HG03175 (cell line): ENCODE measurements at regions not wholly inside any gene's neighbourhood (a gene's known extent, or its start where the extent isn't known, plus 50 kb on each side); places are given as distances from the start of the nearest gene placed in this dataset.

Experiments
- ATAC-seq: cut with Tn5 transposase; IDR thresholded peaks from one replicate; pipeline ENCODE4 v1.9.1; 2021; ENCODE audit warnings: mild to moderate bottlenecking, moderate library complexity; ENCODE audit not compliant: unreplicated experiment

GRCh38 chr18:79608999-79609461 is 70.6 kb upstream of the CTDP1 start:
- ATAC-seq = no peak

DNA sequence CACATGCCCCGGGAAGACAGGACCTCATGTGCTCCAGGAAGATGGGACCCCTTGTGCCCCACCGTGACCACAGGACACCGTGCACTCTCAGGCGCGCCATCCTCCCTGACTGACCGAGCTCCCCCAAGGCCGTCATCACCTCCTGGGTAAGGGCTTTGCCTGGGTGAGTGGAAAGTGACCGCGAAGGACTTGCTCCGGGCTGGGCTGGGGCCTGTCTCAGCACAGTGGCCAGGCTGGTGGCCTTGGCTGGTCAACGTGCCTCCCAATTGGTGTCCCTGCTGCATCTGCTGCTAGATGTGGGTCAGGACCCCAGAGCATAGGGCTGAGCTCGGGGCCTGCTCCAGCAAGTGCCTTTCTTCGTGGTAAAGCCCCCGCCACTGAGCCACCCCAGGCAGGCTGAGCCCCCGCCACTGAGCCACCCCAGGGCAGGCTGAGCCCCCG is 69.7 kb upstream of the CTDP1 start:
- ATAC-seq = no peak

- no peak for ATAC-seq
Observed at GRCh38 chr18:79610461-79611039, 69.1 kb upstream of the CTDP1 start.

DNA sequence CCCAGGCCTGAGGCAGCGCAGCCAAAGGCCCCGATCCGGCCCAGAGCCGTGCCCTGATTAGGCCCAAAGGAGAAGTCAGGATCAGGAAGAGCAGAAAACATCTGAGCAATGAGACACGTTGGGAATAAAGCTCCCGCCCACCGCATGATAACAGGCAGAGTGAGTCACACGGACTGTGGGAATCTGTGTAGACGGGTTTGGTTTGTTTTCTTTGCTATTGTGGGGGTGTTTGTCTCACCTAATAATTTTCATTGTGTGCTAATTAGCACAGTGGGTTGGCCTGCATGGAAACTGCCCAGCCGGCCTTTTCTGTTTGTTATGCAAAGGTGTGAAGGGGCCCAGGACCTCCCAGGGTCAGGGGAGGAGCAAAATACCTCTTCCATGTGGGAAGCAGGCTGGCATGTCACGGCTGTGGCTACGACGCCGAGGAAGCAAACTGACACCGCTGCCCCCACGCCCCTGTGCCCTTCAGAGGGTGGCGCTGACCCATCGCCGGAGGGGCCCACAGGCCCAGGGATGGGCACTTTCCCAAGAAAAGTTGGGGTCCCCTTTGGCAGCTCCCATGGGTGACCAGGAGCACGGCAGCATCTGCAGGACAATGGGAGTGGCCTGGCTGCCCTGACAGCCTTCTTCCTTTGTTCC is 68.4 kb upstream of the CTDP1 start:
- no peak for ATAC-seq

GRCh38 chr18:79612291-79613108 is 67.1 kb upstream of the CTDP1 start:
- no peak for ATAC-seq

DNA sequence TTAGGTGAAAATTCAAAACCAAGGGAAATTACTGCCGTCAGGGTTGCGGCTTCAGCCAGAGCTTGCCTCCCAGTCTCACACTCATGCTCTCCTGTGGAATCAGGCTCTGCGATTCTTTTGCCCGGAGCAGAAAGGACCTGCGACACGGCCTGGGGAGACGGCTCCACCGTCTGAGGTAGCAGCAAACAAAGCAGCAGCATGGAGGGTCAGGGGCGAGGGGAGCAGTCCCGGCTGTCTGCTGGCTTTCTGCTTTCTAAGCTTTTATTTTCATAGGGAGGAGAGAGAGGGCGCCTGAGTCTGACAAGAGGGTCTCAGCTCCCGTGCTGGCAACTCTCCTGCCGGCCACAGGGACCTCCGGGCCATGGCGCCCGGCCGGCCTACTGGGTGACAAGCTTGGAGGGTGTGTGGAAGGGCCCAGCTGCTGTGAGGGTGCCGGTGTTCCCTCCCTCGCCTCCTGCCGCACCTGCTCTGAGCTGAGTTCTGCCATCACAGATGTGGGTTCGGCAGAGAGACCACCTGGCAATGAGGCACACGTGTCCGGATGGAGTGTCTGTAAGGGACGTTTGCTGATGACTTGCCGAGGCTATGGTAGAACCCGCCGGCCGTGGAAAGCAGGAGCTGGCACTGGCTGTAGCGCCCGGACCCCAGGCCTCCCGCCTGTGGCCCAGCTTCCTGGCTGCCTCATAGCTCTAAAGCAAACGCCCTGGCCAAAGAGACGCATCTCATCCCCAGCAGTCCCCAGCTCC is 66.2 kb upstream of the CTDP1 start:
- no peak for ATAC-seq

DNA sequence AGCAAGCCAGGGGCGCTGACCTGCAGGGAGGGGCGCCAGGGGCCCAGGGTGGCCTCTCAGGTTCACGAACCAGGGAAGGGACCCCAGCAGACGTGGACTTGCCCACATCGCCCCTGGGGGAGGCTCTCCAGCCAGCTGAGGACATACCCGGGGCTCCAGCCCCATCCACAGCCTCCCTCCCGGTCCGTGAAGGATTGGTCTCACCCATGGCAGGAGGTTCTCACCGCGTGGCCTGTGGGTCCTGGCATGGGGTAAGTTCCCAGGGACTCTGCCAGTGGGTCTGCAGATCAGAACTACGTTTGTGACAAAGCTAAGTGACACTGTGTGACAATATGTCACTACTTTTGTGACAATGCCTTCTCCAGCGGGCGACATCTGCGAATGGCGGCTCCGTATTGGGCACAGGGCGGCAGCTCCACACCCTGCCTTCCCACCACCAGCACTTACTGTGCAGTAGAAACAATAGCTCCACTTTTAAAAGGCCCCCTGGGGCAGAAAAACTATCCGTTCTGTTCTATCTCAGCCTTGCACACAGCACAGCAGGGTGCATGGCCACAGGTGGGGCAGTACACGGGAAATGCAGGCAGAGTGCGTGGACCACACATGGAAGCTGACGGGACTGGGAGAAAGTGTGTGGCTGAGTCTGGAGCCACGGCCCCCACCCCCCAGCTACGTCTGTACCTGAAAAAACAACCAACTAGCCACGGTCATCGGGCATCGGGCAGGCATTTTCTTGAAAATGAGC is 65.2 kb upstream of the CTDP1 start:
- ATAC-seq = no peak

DNA sequence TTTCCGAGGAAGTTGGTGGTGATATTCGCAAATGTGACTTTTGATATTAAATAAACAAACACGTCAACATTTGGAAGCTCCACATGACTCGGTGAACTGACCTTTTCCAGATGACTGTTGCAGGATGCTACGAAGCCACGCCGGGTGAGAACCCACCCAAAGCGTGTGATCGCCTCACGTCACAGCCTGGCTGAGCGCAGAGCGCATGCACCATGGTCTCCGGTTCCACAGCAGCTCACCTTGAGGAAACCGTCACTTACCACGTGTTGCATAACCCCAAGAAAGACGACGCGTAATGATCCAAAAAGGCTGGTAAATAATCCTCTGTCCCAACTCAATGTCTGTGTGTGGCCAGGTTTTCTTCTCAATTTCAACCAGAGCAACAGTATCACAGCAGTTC is 64.5 kb upstream of the CTDP1 start:
- no peak for ATAC-seq

GRCh38 chr18:79615586-79615985 is 64.0 kb upstream of the CTDP1 start:
- ATAC-seq = no peak

DNA sequence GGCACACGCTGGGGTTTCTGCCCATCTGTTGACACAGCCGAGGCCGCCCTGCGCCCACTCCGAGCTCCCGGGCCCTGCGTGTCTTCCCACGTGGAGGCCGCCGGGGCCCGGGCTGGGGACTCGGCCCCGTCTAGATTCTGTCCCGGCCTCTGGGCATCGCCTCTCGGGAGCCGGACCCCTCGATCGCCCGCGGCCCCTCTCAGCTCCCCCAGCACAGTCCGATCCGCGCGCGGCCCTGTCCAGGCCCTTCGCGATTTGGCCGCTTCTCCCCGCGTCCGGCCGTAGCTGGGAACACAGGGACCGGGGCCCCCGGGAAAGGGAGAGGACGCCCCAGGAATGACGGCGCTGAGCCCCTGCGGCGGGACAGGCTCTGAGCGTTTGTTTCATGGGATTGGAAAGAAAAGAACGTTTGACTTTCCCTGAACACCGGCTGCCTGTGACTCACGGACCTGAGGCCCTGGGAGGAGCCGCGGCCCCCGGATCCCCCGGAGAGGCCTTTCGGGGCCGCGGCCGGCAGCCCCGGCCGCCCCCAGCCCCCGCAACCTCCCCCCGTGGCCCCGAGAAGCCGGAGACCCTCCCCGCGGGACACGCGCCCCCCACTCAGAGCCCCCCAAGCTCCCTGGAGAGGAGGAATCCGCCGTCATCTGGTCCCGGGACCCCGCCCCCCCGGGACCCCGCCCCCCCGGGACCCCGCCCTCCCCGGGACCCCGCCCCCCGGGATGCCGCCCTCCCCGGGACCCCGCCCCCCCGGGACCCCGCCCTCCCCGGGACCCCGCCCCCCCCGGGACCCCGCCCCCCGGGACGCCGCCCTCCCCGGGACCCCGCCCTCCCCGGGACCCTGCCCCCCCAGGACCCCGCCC is 62.7 kb upstream of the CTDP1 start:
- no peak for ATAC-seq

GRCh38 chr18:79617511-79618500 is 61.8 kb upstream of the CTDP1 start:
- ATAC-seq = no peak

DNA sequence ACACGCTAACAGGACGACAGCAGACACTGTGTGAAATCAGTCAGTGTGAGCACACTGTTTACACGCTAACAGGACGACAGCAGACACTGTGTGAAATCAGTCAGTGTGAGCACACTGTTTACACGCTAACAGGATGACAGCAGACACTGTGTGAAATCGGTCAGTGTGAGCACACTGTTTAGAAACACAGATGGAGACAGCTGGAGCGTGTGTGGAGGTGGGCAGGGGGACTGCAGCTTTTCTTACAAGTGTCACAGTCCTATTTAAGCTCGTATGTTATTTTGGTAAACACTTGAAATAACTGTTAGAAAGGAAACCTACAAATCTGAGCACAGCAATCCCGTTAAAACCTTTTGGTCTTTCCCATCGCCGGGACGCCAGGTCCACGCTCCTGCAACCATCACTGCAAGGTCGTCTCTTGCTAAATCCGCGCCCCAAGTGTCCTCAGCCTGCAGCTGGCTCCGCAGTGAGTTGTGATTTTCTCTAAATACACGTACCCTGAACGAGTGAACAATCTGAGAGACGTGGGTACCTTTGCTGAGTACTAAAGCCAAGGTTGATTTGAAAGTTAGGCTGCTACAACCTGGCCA is 58.9 kb upstream of the CTDP1 start:
- ATAC-seq = no peak

DNA sequence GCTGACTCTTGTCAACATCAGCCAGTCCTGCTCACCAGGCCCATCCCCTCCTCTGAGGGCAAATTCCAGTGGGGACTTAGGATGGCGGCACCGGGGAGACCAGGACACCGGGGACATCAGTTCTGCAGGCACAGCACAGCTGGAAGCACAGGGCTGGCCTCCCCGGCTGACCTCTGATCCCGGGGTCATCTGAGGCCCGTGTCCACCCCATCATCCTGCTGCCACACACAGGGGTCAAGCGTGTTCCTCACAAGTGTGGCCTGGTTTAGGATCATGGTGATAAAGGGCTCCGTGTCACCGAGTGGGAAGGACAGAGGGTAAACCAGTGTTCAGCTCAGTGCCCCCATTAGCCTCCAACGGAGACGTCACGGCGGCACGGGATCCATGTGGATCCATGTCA is 58.1 kb upstream of the CTDP1 start:
- no peak for ATAC-seq

DNA sequence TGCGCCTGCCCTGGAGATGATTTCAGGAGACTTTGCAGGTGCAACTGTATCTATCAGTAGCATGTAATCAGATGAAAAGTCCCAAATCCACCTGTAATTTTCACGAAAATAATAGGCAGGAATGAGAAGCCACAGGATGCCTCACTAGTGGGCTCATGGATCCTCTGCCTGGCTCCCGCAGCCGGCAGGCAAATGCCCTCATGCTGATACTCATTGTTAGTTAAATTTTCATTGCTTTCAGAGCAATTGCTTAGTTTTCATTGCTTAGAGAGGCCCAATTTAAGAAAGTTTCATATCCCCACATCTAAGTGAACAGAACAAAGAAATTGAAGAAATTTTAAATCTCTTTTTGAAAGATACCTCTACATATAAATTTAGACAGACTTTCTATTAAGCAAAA is 57.6 kb upstream of the CTDP1 start:
- no peak for ATAC-seq

- peak; percentile 38 for ATAC-seq
Observed at GRCh38 chr18:79624356-79625170, 55.0 kb upstream of the CTDP1 start.

DNA sequence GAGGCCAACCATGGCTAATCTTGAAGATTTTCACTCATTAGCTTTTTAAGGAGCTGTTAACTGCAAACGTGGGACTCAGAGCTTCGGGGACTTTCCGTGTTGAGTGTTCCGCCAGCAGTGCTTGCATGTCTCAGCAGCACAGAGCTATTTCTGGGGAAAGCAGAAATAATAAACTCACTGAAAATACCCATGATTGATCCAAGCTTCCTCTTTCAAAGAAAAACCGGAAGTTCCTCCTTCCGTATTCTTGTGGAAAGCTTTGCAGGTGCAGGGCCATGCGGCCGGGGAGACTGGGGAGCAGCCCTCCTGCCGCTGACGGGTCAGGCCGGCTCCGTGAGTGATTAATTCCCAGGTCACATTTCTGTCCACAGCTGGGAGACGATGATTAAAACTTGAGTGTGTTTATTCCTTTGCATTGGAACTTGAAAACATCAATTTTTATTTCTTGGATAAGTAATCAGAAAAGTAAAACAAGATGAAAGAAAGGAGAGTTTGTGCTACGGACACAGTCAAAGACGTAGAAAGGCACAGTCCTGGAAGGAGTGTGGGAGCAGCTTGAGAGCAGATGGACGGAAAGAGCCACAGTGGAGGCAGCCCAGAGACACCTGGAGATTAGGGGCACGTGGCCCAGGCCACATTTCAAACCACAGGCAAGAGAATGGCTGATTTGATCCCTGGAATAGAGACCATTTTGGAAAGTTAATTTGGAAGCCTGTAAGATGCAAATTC is 54.2 kb upstream of the CTDP1 start:
- ATAC-seq = peak; percentile 67
